ENCODE measurements at regions not wholly inside any gene's neighbourhood (a gene's known extent, or its start where the extent isn't known, plus 50 kb on each side); places are given as distances from the start of the nearest gene placed in this dataset.

DNA sequence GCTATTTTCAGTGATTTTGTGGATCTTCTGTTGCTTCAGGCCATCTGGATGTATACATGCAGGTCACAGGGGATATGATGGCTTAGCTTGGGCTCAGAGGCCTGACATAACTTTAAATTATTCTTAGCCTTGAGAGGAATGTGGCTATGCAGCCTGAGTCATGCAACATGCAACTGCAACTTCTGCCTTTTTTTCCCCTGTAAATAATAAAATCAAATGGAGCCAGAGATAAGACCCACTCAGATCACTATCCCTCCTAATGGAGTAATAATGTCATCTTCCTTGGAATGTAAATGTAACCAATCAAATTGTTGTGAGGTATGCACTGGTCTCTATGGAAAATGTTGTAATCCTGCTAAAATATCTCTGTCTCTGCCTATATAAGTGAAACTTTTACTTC lies 54.9 kb downstream of the MAGEB17 start:
- no peak overlapping the region for H3K27ac ChIP-seq
- H3K36me3 ChIP-seq, result no peaks in the 10 kb centered on the region
- TF ChIP-seq, protein P1, sequence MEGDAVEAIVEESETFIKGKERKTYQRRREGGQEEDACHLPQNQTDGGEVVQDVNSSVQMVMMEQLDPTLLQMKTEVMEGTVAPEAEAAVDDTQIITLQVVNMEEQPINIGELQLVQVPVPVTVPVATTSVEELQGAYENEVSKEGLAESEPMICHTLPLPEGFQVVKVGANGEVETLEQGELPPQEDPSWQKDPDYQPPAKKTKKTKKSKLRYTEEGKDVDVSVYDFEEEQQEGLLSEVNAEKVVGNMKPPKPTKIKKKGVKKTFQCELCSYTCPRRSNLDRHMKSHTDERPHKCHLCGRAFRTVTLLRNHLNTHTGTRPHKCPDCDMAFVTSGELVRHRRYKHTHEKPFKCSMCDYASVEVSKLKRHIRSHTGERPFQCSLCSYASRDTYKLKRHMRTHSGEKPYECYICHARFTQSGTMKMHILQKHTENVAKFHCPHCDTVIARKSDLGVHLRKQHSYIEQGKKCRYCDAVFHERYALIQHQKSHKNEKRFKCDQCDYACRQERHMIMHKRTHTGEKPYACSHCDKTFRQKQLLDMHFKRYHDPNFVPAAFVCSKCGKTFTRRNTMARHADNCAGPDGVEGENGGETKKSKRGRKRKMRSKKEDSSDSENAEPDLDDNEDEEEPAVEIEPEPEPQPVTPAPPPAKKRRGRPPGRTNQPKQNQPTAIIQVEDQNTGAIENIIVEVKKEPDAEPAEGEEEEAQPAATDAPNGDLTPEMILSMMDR (IDR thresholded peaks at IDR 0.05), result no peak
- DNase-seq (ENCODE audit: low spot score), result no peak
- H3K4me1 ChIP-seq, result no peaks in the 10 kb centered on the region
- no peaks in the 10 kb centered on the region for H3K27me3 ChIP-seq
- no peak overlapping the region for H3K4me3 ChIP-seq
- peaks cover 0 to 13% of the 10 kb centered on the region in 2 donors for H3K9me3 ChIP-seq

DNA sequence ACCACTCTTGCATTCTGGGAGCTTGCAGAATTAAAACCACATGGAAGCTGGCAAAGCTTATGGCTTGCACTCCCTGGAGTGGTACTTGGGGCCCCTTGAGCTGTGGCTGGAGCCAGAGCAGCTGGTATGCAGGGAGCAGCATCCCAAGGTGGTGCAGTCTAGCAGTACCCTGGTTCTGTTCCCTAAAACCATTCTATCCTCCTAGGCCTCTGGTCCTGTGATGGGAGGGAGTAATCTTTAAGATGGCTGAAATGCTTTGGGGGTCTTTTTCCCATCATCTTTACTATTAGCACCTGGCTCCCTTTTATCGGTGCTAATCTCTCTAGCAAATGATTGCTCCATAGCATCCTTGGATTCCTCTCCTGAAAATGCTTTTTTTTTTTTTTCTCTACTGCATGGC lies 56.1 kb downstream of the MAGEB17 start:
- Histone ChIP-seq H3K27ac (no peak overlapping the region), H3K9me3 (peaks cover 0 to 13% of the 10 kb centered on the region in 2 donors), H3K4me1 (no peaks in the 10 kb centered on the region), H3K27me3 (no peaks in the 10 kb centered on the region), H3K36me3 (no peaks in the 10 kb centered on the region), H3K4me3 (no peak overlapping the region)
- TF ChIP-seq, protein P1 (IDR thresholded peaks at IDR 0.05), result no peak
- DNase-seq (ENCODE audit: low spot score), result no peak

DNA sequence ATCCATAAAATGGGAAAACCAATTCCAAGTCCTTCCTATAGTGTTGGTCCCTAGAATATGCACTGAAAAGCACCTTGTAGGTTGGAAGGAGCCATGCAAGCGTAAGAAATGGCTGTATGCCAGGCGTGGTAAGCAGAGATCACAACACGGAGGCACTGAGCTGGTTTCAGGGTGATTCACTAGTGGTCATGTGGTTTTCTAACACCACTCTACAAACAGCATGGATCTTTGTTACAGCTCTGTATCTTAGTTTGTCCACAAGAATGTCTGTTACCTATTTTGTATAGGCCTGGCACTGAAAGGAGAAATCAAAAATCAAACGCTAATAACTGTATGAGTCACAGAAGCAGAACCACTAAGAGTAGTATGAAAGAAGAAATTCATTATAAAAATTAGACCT lies 71.9 kb downstream of the MAGEB17 start:
- H3K27me3 ChIP-seq, result no peaks in the 10 kb centered on the region
- H3K4me1 ChIP-seq, result no peaks in the 10 kb centered on the region
- H3K4me3 ChIP-seq, result no peak overlapping the region
- no peaks in the 10 kb centered on the region for H3K36me3 ChIP-seq
- H3K27ac ChIP-seq, result no peak overlapping the region
- DNase-seq (ENCODE audit: low spot score), result no peak
- H3K9me3 ChIP-seq, result no peaks in the 10 kb centered on the region
- TF ChIP-seq, protein P1 (IDR thresholded peaks at IDR 0.05), result no peak

DNA sequence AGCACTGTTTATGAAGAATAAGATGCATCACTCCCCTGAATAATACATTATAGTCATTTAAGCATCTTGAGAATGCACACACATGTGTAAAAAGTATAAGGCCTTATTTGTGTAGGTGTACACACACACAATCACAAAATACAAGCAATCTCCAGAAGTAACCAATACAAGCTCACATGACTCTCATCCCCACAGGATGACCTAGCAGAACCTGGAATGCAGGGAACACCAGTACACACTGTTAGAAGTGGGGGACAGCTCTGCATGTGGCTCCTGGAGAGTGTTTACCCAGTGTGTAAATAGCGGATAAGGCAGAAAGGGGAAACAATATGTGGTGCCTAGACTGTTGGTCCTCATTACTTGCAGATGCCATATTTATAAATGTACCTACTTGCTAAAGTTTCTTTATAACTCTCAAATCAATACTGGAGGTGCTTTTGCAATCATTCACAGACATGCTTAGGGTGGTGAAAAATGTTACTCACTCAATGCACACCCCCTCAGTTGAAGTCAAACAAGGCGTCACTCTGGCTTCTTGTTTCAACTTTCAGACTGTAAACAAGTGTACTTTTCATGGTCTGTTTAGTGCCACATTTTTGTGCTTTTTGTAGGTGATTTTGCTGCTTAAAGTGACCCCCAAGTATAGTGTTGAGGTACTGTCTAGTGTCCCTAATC lies 73.1 kb downstream of the MAGEB17 start:
- no peaks in the 10 kb centered on the region for H3K27me3 ChIP-seq
- no peak for DNase-seq (ENCODE audit: low spot score)
- H3K36me3 ChIP-seq, result no peaks in the 10 kb centered on the region
- no peaks in the 10 kb centered on the region for H3K9me3 ChIP-seq
- no peak overlapping the region for H3K27ac ChIP-seq
- H3K4me3 ChIP-seq, result no peak overlapping the region
- TF ChIP-seq, protein P1 (IDR thresholded peaks at IDR 0.05), result no peak
- no peaks in the 10 kb centered on the region for H3K4me1 ChIP-seq

DNA sequence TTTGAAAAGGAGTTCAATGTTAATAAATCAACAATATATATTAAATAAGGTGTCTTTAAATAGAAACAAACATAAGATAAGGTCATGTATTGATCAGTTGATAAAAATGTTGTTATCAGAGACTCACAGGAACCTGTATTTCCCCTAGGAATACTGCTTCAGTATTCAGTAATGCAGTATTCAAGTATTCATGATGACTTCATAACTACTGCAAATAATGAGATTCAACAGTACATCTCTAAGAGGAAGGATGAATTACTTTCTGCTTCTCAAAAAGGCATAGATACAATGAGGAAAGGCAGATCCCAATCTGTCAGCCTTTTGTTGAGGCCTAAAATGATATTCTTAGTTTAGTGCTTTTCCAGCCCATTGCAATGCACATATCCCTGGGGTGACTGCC lies 73.7 kb downstream of the MAGEB17 start:
- Histone ChIP-seq H3K4me1 (no peaks in the 10 kb centered on the region), H3K27ac (no peak overlapping the region), H3K4me3 (no peak overlapping the region), H3K36me3 (no peaks in the 10 kb centered on the region), H3K9me3 (no peaks in the 10 kb centered on the region), H3K27me3 (no peaks in the 10 kb centered on the region)
- DNase-seq (ENCODE audit: low spot score), result no peak
- TF ChIP-seq, protein P1 (IDR thresholded peaks at IDR 0.05), result no peak

DNA sequence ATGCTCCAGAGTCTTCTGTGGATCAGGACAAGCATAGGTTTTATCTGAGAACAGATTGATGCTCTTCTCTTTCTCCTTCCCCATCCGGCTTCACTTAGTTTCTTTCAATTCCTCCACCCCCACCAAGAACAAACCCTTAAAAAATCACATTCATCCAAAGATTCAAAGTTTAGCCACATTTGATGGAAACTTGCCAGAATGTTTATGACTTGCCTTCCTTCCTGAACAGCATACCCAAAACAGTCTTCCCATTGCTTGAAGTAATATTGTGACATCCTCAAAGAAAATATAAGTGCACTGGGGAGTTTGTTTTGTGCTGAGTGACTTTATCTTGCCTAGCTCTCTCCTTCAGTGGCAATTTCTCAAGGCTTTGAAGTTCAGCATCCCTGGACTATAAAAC lies 83.0 kb downstream of the MAGEB17 start:
- Histone ChIP-seq H3K27me3 (no peaks in the 10 kb centered on the region), H3K4me1 (no peaks in the 10 kb centered on the region), H3K9me3 (no peaks in the 10 kb centered on the region), H3K27ac (no peak overlapping the region), H3K4me3 (no peak overlapping the region), H3K36me3 (no peaks in the 10 kb centered on the region)
- DNase-seq (ENCODE audit: low spot score), result no peak
- TF ChIP-seq, protein P1 (IDR thresholded peaks at IDR 0.05), result no peak
